ENCODE measurements at regions not wholly inside any gene's neighbourhood (a gene's known extent, or its start where the extent isn't known, plus 50 kb on each side); places are given as distances from the start of the nearest gene placed in this dataset.

GRCh38 chr5:12570688-12571087, 666.4 kb upstream of the CTNND2 start:
- H3K9ac ChIP-seq (ENCODE audit: low read depth, low read length): no peak overlapping the region
- no peak for DNase-seq
- ATAC-seq (ENCODE audit: insufficient read depth, low read depth): no peak
- H3K27me3 ChIP-seq (ENCODE audit: insufficient read depth, low read length, poor library complexity): no peaks in the 10 kb centered on the region
- no peak overlapping the region for H2AFZ ChIP-seq (ENCODE audit: low read depth, low read length)
- no peaks in the 10 kb centered on the region for H3K79me2 ChIP-seq (ENCODE audit: insufficient read depth, low read length)
- H3K4me3 ChIP-seq (ENCODE audit: low read depth in 1 of 2, low read length in 2 of 2): no peak overlapping the region
- no peaks in the 10 kb centered on the region for H3K4me1 ChIP-seq (ENCODE audit: insufficient read depth, low read length)
- no peaks in the 10 kb centered on the region for H3K9me3 ChIP-seq (ENCODE audit: insufficient read depth, low read length, severe bottlenecking)
- TF ChIP-seq EZH2 (IDR thresholded peaks at IDR 0.05; ENCODE audit: borderline replicate concordance, low read depth, low read length, severe bottlenecking): no peak
- no peak for TF ChIP-seq CTCF (IDR thresholded peaks at IDR 0.05; ENCODE audit: borderline replicate concordance, extremely low read depth, low read length, poor library complexity, severe bottlenecking)
- H3K4me2 ChIP-seq (ENCODE audit: insufficient read depth, low read length): no peak overlapping the region
- H3K27ac ChIP-seq (ENCODE audit: low read length): no peak overlapping the region
- no peaks in the 10 kb centered on the region for H4K20me1 ChIP-seq (ENCODE audit: insufficient read depth, low read length)
- no peaks in the 10 kb centered on the region for H3K36me3 ChIP-seq (ENCODE audit: insufficient read depth, low read length)

- Histone ChIP-seq H4K20me1 (ENCODE audit: insufficient read depth, low read length) (no peaks in the 10 kb centered on the region), H2AFZ (ENCODE audit: low read depth, low read length) (no peak overlapping the region), H3K27ac (ENCODE audit: low read length) (no peak overlapping the region), H3K4me3 (ENCODE audit: low read depth in 1 of 2, low read length in 2 of 2) (no peak overlapping the region), H3K4me2 (ENCODE audit: insufficient read depth, low read length) (no peak overlapping the region), H3K9ac (ENCODE audit: low read depth, low read length) (no peak overlapping the region), H3K79me2 (ENCODE audit: insufficient read depth, low read length) (no peaks in the 10 kb centered on the region), H3K27me3 (ENCODE audit: insufficient read depth, low read length, poor library complexity) (no peaks in the 10 kb centered on the region), H3K4me1 (ENCODE audit: insufficient read depth, low read length) (no peaks in the 10 kb centered on the region), H3K36me3 (ENCODE audit: insufficient read depth, low read length) (no peaks in the 10 kb centered on the region), H3K9me3 (ENCODE audit: insufficient read depth, low read length, severe bottlenecking) (no peaks in the 10 kb centered on the region)
- ATAC-seq (ENCODE audit: insufficient read depth, low read depth): no peak
- no peak for DNase-seq
- TF ChIP-seq EZH2 (IDR thresholded peaks at IDR 0.05; ENCODE audit: borderline replicate concordance, low read depth, low read length, severe bottlenecking) (no peak), CTCF (IDR thresholded peaks at IDR 0.05; ENCODE audit: borderline replicate concordance, extremely low read depth, low read length, poor library complexity, severe bottlenecking) (no peak)
Observed at GRCh38 chr5:12566441-12566840, 662.2 kb upstream of the CTNND2 start.

DNA sequence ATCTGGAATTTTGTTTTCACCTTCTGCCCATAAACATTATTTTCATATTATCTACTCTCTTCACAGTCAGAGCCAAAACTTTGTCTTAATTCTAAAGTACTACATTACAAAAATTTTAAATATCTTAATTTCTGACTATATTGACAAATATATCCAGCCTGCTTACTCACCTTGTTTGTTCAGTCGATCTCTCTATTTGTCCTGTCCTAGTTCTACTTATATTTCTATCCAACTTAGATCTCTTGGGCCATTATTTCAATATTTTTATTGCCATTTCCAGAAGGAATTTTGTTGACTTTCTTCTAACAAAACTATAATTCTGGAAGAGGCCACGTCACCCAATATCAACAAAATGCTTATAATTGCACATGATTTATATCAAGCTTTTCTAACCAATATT, 652.8 kb upstream of the CTNND2 start:
- Histone ChIP-seq H3K9me3 (ENCODE audit: insufficient read depth, low read length, severe bottlenecking) (no peaks in the 10 kb centered on the region), H3K4me1 (ENCODE audit: insufficient read depth, low read length) (no peaks in the 10 kb centered on the region), H3K27ac (ENCODE audit: low read length) (no peak overlapping the region), H2AFZ (ENCODE audit: low read depth, low read length) (no peak overlapping the region), H3K36me3 (ENCODE audit: insufficient read depth, low read length) (no peaks in the 10 kb centered on the region), H3K4me3 (ENCODE audit: low read depth in 1 of 2, low read length in 2 of 2) (no peak overlapping the region), H4K20me1 (ENCODE audit: insufficient read depth, low read length) (no peaks in the 10 kb centered on the region), H3K27me3 (ENCODE audit: insufficient read depth, low read length, poor library complexity) (no peaks in the 10 kb centered on the region), H3K9ac (ENCODE audit: low read depth, low read length) (no peak overlapping the region), H3K79me2 (ENCODE audit: insufficient read depth, low read length) (no peaks in the 10 kb centered on the region), H3K4me2 (ENCODE audit: insufficient read depth, low read length) (no peak overlapping the region)
- DNase-seq (no peak), ATAC-seq (ENCODE audit: insufficient read depth, low read depth) (no peak)
- TF ChIP-seq CTCF (IDR thresholded peaks at IDR 0.05; ENCODE audit: borderline replicate concordance, extremely low read depth, low read length, poor library complexity, severe bottlenecking): no peak
- no peak for TF ChIP-seq EZH2 (IDR thresholded peaks at IDR 0.05; ENCODE audit: borderline replicate concordance, low read depth, low read length, severe bottlenecking)

GRCh38 chr5:12526113-12526512, 621.9 kb upstream of the CTNND2 start:
- Histone ChIP-seq H3K27ac (ENCODE audit: low read length) (no peak overlapping the region), H3K4me3 (ENCODE audit: low read depth in 1 of 2, low read length in 2 of 2) (no peak overlapping the region), H3K9ac (ENCODE audit: low read depth, low read length) (no peak overlapping the region), H2AFZ (ENCODE audit: low read depth, low read length) (no peak overlapping the region), H3K4me1 (ENCODE audit: insufficient read depth, low read length) (no peaks in the 10 kb centered on the region), H3K27me3 (ENCODE audit: insufficient read depth, low read length, poor library complexity) (no peaks in the 10 kb centered on the region), H4K20me1 (ENCODE audit: insufficient read depth, low read length) (no peaks in the 10 kb centered on the region), H3K4me2 (ENCODE audit: insufficient read depth, low read length) (no peak overlapping the region), H3K36me3 (ENCODE audit: insufficient read depth, low read length) (no peaks in the 10 kb centered on the region), H3K79me2 (ENCODE audit: insufficient read depth, low read length) (no peaks in the 10 kb centered on the region), H3K9me3 (ENCODE audit: insufficient read depth, low read length, severe bottlenecking) (no peaks in the 10 kb centered on the region)
- DNase-seq (no peak), ATAC-seq (ENCODE audit: insufficient read depth, low read depth) (no peak)
- no peak for TF ChIP-seq EZH2 (IDR thresholded peaks at IDR 0.05; ENCODE audit: borderline replicate concordance, low read depth, low read length, severe bottlenecking)
